H9 (cell line): ENCODE measurements at regions not wholly inside any gene's neighbourhood (a gene's known extent, or its start where the extent isn't known, plus 50 kb on each side); places are given as distances from the start of the nearest gene placed in this dataset.

Experiments used
- DNase-seq: peaks from one replicate; pipeline ENCODE4 v3.0.0-alpha.2; 2017
- H2AFZ ChIP-seq: one replicate; pipeline ENCODE4 v1.6.1; 2013; ENCODE audit warnings: mild to moderate bottlenecking, low read length, control low read depth, moderate library complexity
- H2AK5ac ChIP-seq: 2 replicates; pipeline ENCODE4 v1.6.1; 2013; ENCODE audit warnings: low read length, control low read depth, mixed read lengths; ENCODE audit not compliant: insufficient read length
- H2BK120ac ChIP-seq: one replicate; pipeline ENCODE4 v1.6.1; 2013; ENCODE audit warnings: low read depth, mild to moderate bottlenecking, low read length, control low read depth, inconsistent platforms; ENCODE audit not compliant: poor library complexity, severe bottlenecking
- H2BK12ac ChIP-seq: 2 replicates; pipeline ENCODE4 v1.6.1; 2013; ENCODE audit warnings: low read length, control low read depth, mixed read lengths, low read depth; ENCODE audit not compliant: insufficient read length
- H2BK15ac ChIP-seq: 2 replicates; pipeline ENCODE4 v1.6.1; 2013; ENCODE audit warnings: low read depth, low read length, control low read depth
- H2BK20ac ChIP-seq: one replicate; pipeline ENCODE4 v1.6.1; 2013; ENCODE audit warnings: low read depth, mild to moderate bottlenecking, low read length, control low read depth, inconsistent platforms; ENCODE audit not compliant: poor library complexity, severe bottlenecking
- H2BK5ac ChIP-seq: 2 replicates; pipeline ENCODE4 v1.6.1; 2013; ENCODE audit warnings: low read length, control low read depth, mixed read lengths; ENCODE audit not compliant: insufficient read length
- H3K14ac ChIP-seq: 2 replicates; pipeline ENCODE4 v1.6.1; 2013; ENCODE audit warnings: low read length, control low read depth; ENCODE audit not compliant: insufficient read depth
- H3K18ac ChIP-seq: 2 replicates; pipeline ENCODE4 v1.6.1; 2013; ENCODE audit warnings: low read depth, mild to moderate bottlenecking, mixed read lengths, low read length, control low read depth; ENCODE audit not compliant: insufficient read length
- H3K23ac ChIP-seq: 2 replicates; pipeline ENCODE4 v1.6.1; 2013; ENCODE audit warnings: low read length, control low read depth, mixed read lengths, low read depth; ENCODE audit not compliant: insufficient read length
- H3K23me2 ChIP-seq: 2 replicates; pipeline ENCODE4 v1.6.1; 2013; ENCODE audit warnings: low read depth, mild to moderate bottlenecking, mixed read lengths, low read length, control low read depth; ENCODE audit not compliant: insufficient read length, poor library complexity, severe bottlenecking
- H3K27ac ChIP-seq: 2 replicates; pipeline ENCODE4 v1.5.1; 2013; ENCODE audit warnings: low read length, control low read depth, mixed read lengths, low read depth; ENCODE audit not compliant: insufficient read length
- H3K27me3 ChIP-seq: 2 replicates; pipeline ENCODE4 v1.6.1; 2013; ENCODE audit warnings: low read length, control low read depth, inconsistent platforms; ENCODE audit not compliant: insufficient read depth
- H3K4ac ChIP-seq: 2 replicates; pipeline ENCODE4 v1.6.1; 2013; ENCODE audit warnings: low read depth, mild to moderate bottlenecking, control low read depth, inconsistent platforms, low read length, moderate library complexity
- H3K4me1 ChIP-seq: 2 replicates; pipeline ENCODE4 v1.6.1; 2013; ENCODE audit warnings: low read length, control low read depth, inconsistent platforms; ENCODE audit not compliant: insufficient read depth
- H3K4me2 ChIP-seq: 2 replicates; pipeline ENCODE4 v1.6.1; 2013; ENCODE audit warnings: low read length, control low read depth, mixed read lengths; ENCODE audit not compliant: insufficient read length, insufficient read depth
- H3K56ac ChIP-seq: 2 replicates; pipeline ENCODE4 v1.6.1; 2013; ENCODE audit warnings: low read depth, mild to moderate bottlenecking, mixed read lengths, low read length, control low read depth; ENCODE audit not compliant: insufficient read length
- H3K79me1 ChIP-seq: 2 replicates; pipeline ENCODE4 v1.6.1; 2013; ENCODE audit warnings: low read depth, mild to moderate bottlenecking, moderate library complexity, low read length, control low read depth, inconsistent platforms; ENCODE audit not compliant: insufficient read depth, poor library complexity, severe bottlenecking
- H3K79me2 ChIP-seq: 2 replicates; pipeline ENCODE4 v1.6.1; 2013; ENCODE audit warnings: low read length, control low read depth, inconsistent platforms; ENCODE audit not compliant: insufficient read depth
- H3K9ac ChIP-seq: 2 replicates; pipeline ENCODE4 v1.6.1; 2013; ENCODE audit warnings: low read length, control low read depth, mixed read lengths; ENCODE audit not compliant: insufficient read length; ENCODE audit errors: extremely low read depth
- H3K9me3 ChIP-seq: one replicate; pipeline ENCODE4 v1.6.1; 2013; ENCODE audit warnings: low read depth, low read length, inconsistent platforms; ENCODE audit not compliant: control insufficient read depth
- H3T11ph ChIP-seq: one replicate; pipeline ENCODE4 v1.6.1; 2013; ENCODE audit warnings: mild to moderate bottlenecking, low read length, control low read depth, inconsistent platforms
- H4K20me1 ChIP-seq: one replicate; pipeline ENCODE4 v1.6.1; 2013; ENCODE audit not compliant: control insufficient read depth, insufficient read length, insufficient read depth
- H4K5ac ChIP-seq: 2 replicates; pipeline ENCODE4 v1.6.1; 2013; ENCODE audit warnings: low read depth, mild to moderate bottlenecking, mixed read lengths, low read length, control low read depth; ENCODE audit not compliant: insufficient read length
- H4K8ac ChIP-seq: replicated peaks from 2 replicates; pipeline ENCODE4 v1.6.1; 2013; ENCODE audit warnings: low read length, control low read depth, mixed read lengths, low read depth; ENCODE audit not compliant: insufficient read length
- H4K91ac ChIP-seq: 2 replicates; pipeline ENCODE4 v1.6.1; 2013; ENCODE audit warnings: low read depth, mild to moderate bottlenecking, moderate library complexity, mixed read lengths, low read length, control low read depth; ENCODE audit not compliant: insufficient read length
- H3K27ac Mint-ChIP-seq, 3 experiments: 2 replicates in 2 of 3; 3 replicates in 1 of 3; pipeline ENCODE4 v1.8.0; 2020 to 2021; ENCODE audit warnings: mixed read lengths in 3 of 3, mild to moderate bottlenecking in 1 of 3, moderate library complexity in 1 of 3
- H3K27me3 Mint-ChIP-seq: 2 replicates; pipeline ENCODE4 v1.8.0; 2021; ENCODE audit warnings: low read depth, mild to moderate bottlenecking, moderate library complexity, mixed read lengths
- H3K36me3 Mint-ChIP-seq, 3 experiments: 2 replicates in 2 of 3; 3 replicates in 1 of 3; pipeline ENCODE4 v1.8.0; 2020 to 2021; ENCODE audit warnings: low read depth in 3 of 3, mixed read lengths in 3 of 3; ENCODE audit not compliant: insufficient read depth in 1 of 3
- H3K4me1 Mint-ChIP-seq, 2 experiments: 2 replicates each; pipeline ENCODE4 v1.8.0; 2020; ENCODE audit warnings: mixed read lengths in 2 of 2
- H3K4me3 Mint-ChIP-seq, 2 experiments: 2 replicates in 1 of 2; 3 replicates in 1 of 2; pipeline ENCODE4 v1.8.0; 2020 to 2021; ENCODE audit warnings: mild to moderate bottlenecking in 2 of 2, mixed read lengths in 2 of 2, moderate library complexity in 1 of 2
- H3K9me3 Mint-ChIP-seq, 2 experiments: 2 replicates in 1 of 2; 3 replicates in 1 of 2; pipeline ENCODE4 v1.8.0; 2020; ENCODE audit warnings: mild to moderate bottlenecking in 2 of 2, mixed read lengths in 2 of 2, moderate library complexity in 1 of 2
- TF ChIP-seq, protein P1 (sequence below): fragments of 200-600 bp; sonication (generic); conservative IDR thresholded peaks from 3 replicates; pipeline ENCODE4 v1.8.0; 2021; ENCODE audit warnings: antibody characterized with exemption, mild to moderate bottlenecking

DNA sequence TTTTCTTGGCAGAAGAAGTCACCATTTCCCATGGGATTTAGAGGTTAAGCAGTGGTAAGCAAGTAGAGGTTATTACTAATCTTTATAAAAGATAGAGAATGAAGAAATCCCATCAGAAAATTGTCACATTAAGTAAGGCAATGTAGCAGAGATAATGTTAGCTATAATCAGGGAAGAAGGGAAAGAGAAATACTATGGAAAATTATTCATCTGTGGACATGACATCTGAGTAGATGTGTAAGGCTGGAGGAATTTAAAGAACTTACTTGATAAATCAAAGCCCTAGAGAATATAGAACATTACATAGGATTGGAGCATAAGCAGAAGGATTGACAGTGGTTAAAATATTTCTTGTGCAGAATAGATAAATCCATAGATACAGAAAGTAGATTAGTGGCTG lies 553.1 kb upstream of the CBLB start:
- H3K14ac ChIP-seq, result no peak overlapping the region
- no peak overlapping the region for H3K18ac ChIP-seq
- H3K4me3 Mint-ChIP-seq, result no peak overlapping the region
- H2BK20ac ChIP-seq, result no peak overlapping the region
- no peak overlapping the region for H2AFZ ChIP-seq
- H2AK5ac ChIP-seq, result no peak overlapping the region
- H4K20me1 ChIP-seq, result no peaks in the 10 kb centered on the region
- no peak overlapping the region for H4K8ac ChIP-seq
- H4K5ac ChIP-seq, result no peak overlapping the region
- no peak overlapping the region for H3K56ac ChIP-seq
- H3K27ac Mint-ChIP-seq, result no peak overlapping the region
- H3K79me1 ChIP-seq, result no peaks in the 10 kb centered on the region
- no peaks in the 10 kb centered on the region; a peak in 1 of 5 replicates for H3K9me3 Mint-ChIP-seq
- no peak overlapping the region for H3K27ac ChIP-seq
- H3K79me2 ChIP-seq, result no peaks in the 10 kb centered on the region
- H3K36me3 Mint-ChIP-seq, result peaks cover 0 to 2% (median 0%) of the 10 kb centered on the region in 3 experiments; a peak in 2 of 7 replicates
- no peaks in the 10 kb centered on the region for H3K27me3 Mint-ChIP-seq
- H3K27me3 ChIP-seq, result no peaks in the 10 kb centered on the region
- no peak overlapping the region for H3T11ph ChIP-seq
- H2BK120ac ChIP-seq, result no peak overlapping the region
- H3K9me3 ChIP-seq, result no peaks in the 10 kb centered on the region
- no peaks in the 10 kb centered on the region for H3K4me1 ChIP-seq
- no peak overlapping the region for H2BK12ac ChIP-seq
- H3K4me2 ChIP-seq, result no peak overlapping the region
- H3K9ac ChIP-seq, result no peak overlapping the region
- no peak for DNase-seq
- H3K23ac ChIP-seq, result no peak overlapping the region
- H2BK5ac ChIP-seq, result no peak overlapping the region
- no peaks in the 10 kb centered on the region for H3K4me1 Mint-ChIP-seq
- H3K23me2 ChIP-seq, result no peaks in the 10 kb centered on the region
- TF ChIP-seq, protein P1, sequence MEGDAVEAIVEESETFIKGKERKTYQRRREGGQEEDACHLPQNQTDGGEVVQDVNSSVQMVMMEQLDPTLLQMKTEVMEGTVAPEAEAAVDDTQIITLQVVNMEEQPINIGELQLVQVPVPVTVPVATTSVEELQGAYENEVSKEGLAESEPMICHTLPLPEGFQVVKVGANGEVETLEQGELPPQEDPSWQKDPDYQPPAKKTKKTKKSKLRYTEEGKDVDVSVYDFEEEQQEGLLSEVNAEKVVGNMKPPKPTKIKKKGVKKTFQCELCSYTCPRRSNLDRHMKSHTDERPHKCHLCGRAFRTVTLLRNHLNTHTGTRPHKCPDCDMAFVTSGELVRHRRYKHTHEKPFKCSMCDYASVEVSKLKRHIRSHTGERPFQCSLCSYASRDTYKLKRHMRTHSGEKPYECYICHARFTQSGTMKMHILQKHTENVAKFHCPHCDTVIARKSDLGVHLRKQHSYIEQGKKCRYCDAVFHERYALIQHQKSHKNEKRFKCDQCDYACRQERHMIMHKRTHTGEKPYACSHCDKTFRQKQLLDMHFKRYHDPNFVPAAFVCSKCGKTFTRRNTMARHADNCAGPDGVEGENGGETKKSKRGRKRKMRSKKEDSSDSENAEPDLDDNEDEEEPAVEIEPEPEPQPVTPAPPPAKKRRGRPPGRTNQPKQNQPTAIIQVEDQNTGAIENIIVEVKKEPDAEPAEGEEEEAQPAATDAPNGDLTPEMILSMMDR, result no peak
- no peak overlapping the region for H3K4ac ChIP-seq
- H4K91ac ChIP-seq, result no peak overlapping the region
- H2BK15ac ChIP-seq, result no peak overlapping the region
